ENCODE measurements at regions not wholly inside any gene's neighbourhood (a gene's known extent, or its start where the extent isn't known, plus 50 kb on each side); places are given as distances from the start of the nearest gene placed in this dataset.
A peak's percentile ranks its signal among the peaks of the same experiment; 100 is the strongest.

DNA sequence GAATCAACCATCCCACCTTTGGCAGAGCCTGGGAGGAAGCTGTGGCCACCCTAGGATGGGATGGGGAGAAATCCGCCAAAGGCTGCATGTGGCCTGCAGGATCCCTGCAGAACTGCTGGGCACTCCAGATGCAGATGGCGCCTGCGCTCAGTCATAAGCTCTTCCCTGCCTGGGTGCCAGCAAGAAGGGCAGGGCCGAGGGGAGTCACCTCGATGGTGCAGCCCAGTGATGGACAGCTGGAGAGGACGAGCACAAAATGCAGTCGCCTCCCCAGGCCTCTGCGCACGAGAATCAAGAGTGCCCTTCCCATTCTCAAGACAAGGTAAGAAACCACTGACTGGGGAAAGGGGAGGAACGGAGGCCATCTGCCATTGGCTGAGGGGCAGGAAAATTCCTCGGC is 693.6 kb downstream of the TBC1D22A start:
- H3K9ac ChIP-seq (ENCODE audit: low read length): no peak overlapping the region
- no peak overlapping the region for H3K4me3 ChIP-seq (ENCODE audit: low read length)
- H3K9me2 ChIP-seq (replicated peaks; ENCODE audit: insufficient read depth, low read length): no peaks in the 10 kb centered on the region
- H3K36me3 ChIP-seq (ENCODE audit: insufficient read depth, low read length): no peaks in the 10 kb centered on the region
- H3K27ac ChIP-seq (ENCODE audit: low read length): no peak overlapping the region
- no peaks in the 10 kb centered on the region for H3K79me2 ChIP-seq (ENCODE audit: low read length)
- no peaks in the 10 kb centered on the region for H3K27me3 ChIP-seq (ENCODE audit: low read length)
- no peak for DNase-seq
- no peaks in the 10 kb centered on the region for H3K4me1 ChIP-seq (ENCODE audit: low read length)
- no peak overlapping the region for H3K4me2 ChIP-seq (ENCODE audit: low read depth, low read length, poor library complexity, severe bottlenecking)
- peaks cover 6% of the 10 kb centered on the region; the same call in 1 of the 2 replicates for H3K9me3 ChIP-seq (ENCODE audit: low read length)
- no peaks in the 10 kb centered on the region for H4K20me1 ChIP-seq (ENCODE audit: insufficient read depth, low read depth, low read length)
- no peak overlapping the region for H2AFZ ChIP-seq (ENCODE audit: low read length)

DNA sequence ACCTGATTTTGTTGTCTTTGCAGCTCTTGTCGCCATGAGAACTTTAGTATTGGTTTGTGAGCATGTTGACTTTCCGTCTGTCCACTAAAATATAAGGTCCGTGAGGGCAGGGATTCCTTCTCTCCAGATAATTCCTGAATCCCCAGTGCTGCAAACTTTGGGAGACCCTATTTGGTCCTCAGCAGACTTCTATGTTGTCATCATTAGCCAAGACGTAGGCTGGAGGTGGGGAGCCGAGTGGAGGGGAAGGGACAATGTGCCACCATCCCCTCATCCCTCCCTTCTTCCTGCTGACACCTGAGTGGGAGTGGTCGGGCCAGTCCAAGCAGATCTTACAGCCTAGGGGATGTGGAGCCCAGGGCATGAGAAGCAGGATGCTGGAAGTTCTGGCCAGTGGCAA is 690.6 kb downstream of the TBC1D22A start:
- peaks cover 6% of the 10 kb centered on the region; the same call in 1 of the 2 replicates for H3K9me3 ChIP-seq (ENCODE audit: low read length)
- no peaks in the 10 kb centered on the region for H3K36me3 ChIP-seq (ENCODE audit: insufficient read depth, low read length)
- no peaks in the 10 kb centered on the region for H3K79me2 ChIP-seq (ENCODE audit: low read length)

DNA sequence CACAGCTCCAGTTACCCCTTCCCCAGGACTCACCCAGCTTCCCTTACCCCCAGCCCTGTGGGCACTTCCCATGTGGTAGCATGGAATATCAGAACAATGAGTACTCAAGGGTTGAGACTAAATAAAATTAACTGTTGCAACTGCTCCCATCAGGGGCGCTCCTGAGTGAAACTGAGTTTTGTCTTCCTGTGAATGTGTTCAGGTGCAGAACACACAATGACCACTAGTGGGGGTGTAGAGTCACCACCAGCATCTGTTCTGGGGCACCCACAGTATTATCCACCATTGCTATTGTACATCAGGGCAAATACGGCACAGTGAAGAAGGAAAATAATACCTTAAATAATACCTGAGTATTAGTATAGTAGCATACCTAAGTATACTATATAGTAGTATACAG is 689.7 kb downstream of the TBC1D22A start:
- Histone ChIP-seq H3K4me1 (ENCODE audit: low read length) (no peaks in the 10 kb centered on the region), H3K79me2 (ENCODE audit: low read length) (no peaks in the 10 kb centered on the region), H3K9ac (ENCODE audit: low read length) (no peak overlapping the region), H3K27ac (ENCODE audit: low read length) (no peak overlapping the region), H2AFZ (ENCODE audit: low read length) (no peak overlapping the region), H3K36me3 (ENCODE audit: insufficient read depth, low read length) (no peaks in the 10 kb centered on the region), H3K4me2 (ENCODE audit: low read depth, low read length, poor library complexity, severe bottlenecking) (no peak overlapping the region), H3K9me2 (replicated peaks; ENCODE audit: insufficient read depth, low read length) (no peaks in the 10 kb centered on the region), H3K9me3 (ENCODE audit: low read length) (peaks cover 6% of the 10 kb centered on the region; the same call in 1 of the 2 replicates), H4K20me1 (ENCODE audit: insufficient read depth, low read depth, low read length) (no peaks in the 10 kb centered on the region), H3K27me3 (ENCODE audit: low read length) (no peaks in the 10 kb centered on the region), H3K4me3 (ENCODE audit: low read length) (no peak overlapping the region)
- DNase-seq: peak; percentile 87

More for the DNA sequence above, 690.6 kb downstream of the TBC1D22A start:
- no peak overlapping the region for H3K9ac ChIP-seq (ENCODE audit: low read length)
- H2AFZ ChIP-seq (ENCODE audit: low read length): no peak overlapping the region
- H3K27ac ChIP-seq (ENCODE audit: low read length): no peak overlapping the region
- H4K20me1 ChIP-seq (ENCODE audit: insufficient read depth, low read depth, low read length): no peaks in the 10 kb centered on the region
- DNase-seq: no peak
- no peak overlapping the region for H3K4me2 ChIP-seq (ENCODE audit: low read depth, low read length, poor library complexity, severe bottlenecking)
- H3K4me1 ChIP-seq (ENCODE audit: low read length): no peaks in the 10 kb centered on the region
- no peaks in the 10 kb centered on the region for H3K9me2 ChIP-seq (replicated peaks; ENCODE audit: insufficient read depth, low read length)
- H3K4me3 ChIP-seq (ENCODE audit: low read length): no peak overlapping the region
- no peaks in the 10 kb centered on the region for H3K27me3 ChIP-seq (ENCODE audit: low read length)

DNA sequence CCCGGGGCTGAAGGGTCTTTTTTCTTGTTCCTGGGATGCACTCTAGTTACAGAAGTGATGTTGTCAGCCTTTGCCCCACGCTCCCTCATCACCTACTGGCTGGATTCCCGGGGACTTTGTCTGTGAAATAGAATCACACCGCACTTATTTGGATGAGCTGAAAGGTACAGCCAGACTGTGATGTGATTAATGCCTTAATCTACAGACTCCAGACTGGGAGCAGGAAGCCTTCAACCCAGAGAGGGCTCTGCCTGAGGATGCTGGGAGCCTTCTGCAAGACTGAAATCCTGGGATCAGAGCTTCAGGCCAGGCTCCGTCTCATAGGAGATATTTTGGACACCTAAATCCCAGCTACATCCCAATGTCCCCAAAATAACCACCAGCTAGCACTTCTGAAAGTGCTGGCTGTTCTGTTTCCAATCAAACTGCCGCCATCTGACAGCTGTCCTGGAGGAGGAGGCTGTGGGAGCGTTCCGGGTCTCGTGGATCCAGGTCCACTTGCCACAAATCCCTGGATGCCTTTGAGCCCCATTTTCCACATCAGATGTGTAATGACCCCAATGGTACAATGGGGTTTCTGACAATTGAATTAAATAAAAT is 688.5 kb downstream of the TBC1D22A start:
- Histone ChIP-seq H3K79me2 (ENCODE audit: low read length) (no peaks in the 10 kb centered on the region), H4K20me1 (ENCODE audit: insufficient read depth, low read depth, low read length) (no peaks in the 10 kb centered on the region), H3K9me3 (ENCODE audit: low read length) (peaks cover 6% of the 10 kb centered on the region; the same call in 1 of the 2 replicates), H3K9ac (ENCODE audit: low read length) (no peak overlapping the region), H3K9me2 (replicated peaks; ENCODE audit: insufficient read depth, low read length) (no peaks in the 10 kb centered on the region), H3K4me2 (ENCODE audit: low read depth, low read length, poor library complexity, severe bottlenecking) (no peak overlapping the region), H3K27ac (ENCODE audit: low read length) (no peak overlapping the region), H3K27me3 (ENCODE audit: low read length) (no peaks in the 10 kb centered on the region), H3K4me1 (ENCODE audit: low read length) (no peaks in the 10 kb centered on the region), H3K4me3 (ENCODE audit: low read length) (no peak overlapping the region), H3K36me3 (ENCODE audit: insufficient read depth, low read length) (no peaks in the 10 kb centered on the region), H2AFZ (ENCODE audit: low read length) (no peak overlapping the region)
- DNase-seq: no peak

DNA sequence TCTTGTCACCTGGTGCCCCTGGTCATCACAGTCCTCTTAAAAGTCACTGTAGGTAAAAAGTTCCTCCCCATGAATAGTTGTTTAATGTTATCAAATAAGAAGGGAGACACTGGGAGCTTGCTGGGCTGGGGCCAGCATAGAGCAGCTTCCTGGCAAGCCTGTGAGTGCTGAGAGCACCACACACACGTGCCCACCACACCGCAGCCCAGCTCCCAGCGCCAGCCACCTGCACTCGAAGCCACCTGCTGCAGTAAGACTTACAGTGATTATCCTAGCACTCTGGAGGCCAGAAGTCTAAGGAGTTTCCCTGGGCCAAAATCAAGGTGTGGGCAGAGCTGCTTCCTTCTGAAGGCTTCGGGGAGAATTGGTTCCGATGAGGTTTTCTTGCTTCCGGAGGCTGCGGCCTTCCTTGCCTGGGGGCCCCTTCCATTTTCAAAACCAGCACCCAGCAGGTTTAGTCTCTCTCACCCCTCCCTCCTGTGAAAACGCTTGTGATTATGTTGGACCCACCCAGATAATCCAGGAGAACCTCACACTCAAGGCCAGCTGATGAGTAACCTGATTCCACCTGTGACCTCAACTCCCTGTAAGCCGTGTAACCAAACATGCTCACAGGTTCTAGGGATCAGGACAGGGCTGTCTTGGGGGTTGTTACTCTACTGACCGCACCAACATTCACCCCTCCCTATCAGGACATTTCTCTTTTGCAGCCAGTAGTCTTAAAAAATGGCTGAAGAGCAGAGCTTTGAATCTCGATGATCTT is 687.2 kb downstream of the TBC1D22A start:
- no peak overlapping the region for H3K9ac ChIP-seq (ENCODE audit: low read length)
- no peaks in the 10 kb centered on the region for H3K9me2 ChIP-seq (replicated peaks; ENCODE audit: insufficient read depth, low read length)
- H3K9me3 ChIP-seq (ENCODE audit: low read length): peaks cover 6% of the 10 kb centered on the region; the same call in 1 of the 2 replicates
- no peak for DNase-seq
- no peaks in the 10 kb centered on the region for H3K27me3 ChIP-seq (ENCODE audit: low read length)
- no peak overlapping the region for H3K4me3 ChIP-seq (ENCODE audit: low read length)
- H2AFZ ChIP-seq (ENCODE audit: low read length): no peak overlapping the region
- H3K4me2 ChIP-seq (ENCODE audit: low read depth, low read length, poor library complexity, severe bottlenecking): no peak overlapping the region
- no peaks in the 10 kb centered on the region for H3K79me2 ChIP-seq (ENCODE audit: low read length)
- no peaks in the 10 kb centered on the region for H4K20me1 ChIP-seq (ENCODE audit: insufficient read depth, low read depth, low read length)
- H3K36me3 ChIP-seq (ENCODE audit: insufficient read depth, low read length): no peaks in the 10 kb centered on the region
- no peak overlapping the region for H3K27ac ChIP-seq (ENCODE audit: low read length)
- H3K4me1 ChIP-seq (ENCODE audit: low read length): no peaks in the 10 kb centered on the region

DNA sequence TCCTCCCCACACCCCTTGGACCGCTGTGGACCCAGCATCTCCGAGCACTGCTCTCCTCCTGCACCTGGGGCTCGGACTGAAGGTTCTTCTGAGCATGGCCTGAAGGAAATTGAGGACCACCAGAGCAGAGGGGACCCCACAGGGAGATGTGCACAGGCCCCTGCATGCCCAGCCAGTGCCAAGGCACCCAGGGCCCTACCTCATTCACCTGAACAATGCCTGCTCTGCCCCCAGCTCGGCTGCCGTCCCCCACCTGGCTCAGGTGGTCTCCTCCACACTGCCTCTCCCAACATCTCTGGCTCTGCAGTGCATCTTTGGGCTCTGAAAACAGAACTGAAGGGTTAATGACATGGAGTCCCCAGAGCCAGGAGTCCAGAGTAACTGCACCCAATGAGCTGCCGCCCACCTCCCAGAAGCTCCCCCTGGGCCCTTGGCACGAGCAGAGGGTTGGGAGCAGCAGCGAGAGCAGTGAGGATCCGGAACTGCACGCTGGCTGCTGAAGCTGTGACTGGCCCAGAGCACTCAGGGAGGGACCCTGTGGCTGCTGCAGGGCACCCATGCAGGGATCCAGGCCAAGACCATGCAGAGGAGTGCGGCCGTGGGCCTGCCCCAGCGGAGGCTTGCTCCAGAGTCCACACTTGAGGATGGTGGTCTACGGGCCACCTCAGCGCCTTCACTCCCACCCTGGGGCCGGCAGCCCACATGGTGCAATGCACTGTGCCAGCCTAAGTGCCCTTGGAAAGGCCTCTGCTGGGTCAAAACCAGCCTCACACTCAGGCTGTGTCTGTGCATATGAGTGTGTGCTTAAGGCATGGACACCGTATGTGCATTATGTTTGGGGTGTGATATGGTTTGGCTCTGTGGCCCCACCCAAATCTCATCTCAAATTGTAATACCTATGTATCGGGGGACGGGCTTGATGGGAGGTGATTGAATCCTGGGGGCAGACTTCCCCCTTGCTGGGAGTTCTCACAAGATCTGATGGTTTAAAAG is 686.1 kb downstream of the TBC1D22A start:
- no peak overlapping the region for H3K9ac ChIP-seq (ENCODE audit: low read length)
- H3K36me3 ChIP-seq (ENCODE audit: insufficient read depth, low read length): no peaks in the 10 kb centered on the region
- no peaks in the 10 kb centered on the region for H3K79me2 ChIP-seq (ENCODE audit: low read length)
- no peaks in the 10 kb centered on the region for H3K9me3 ChIP-seq (ENCODE audit: low read length)
- no peaks in the 10 kb centered on the region for H3K27me3 ChIP-seq (ENCODE audit: low read length)
- H3K4me3 ChIP-seq (ENCODE audit: low read length): no peak overlapping the region
- H3K27ac ChIP-seq (ENCODE audit: low read length): no peak overlapping the region
- H2AFZ ChIP-seq (ENCODE audit: low read length): no peak overlapping the region
- no peaks in the 10 kb centered on the region for H3K9me2 ChIP-seq (replicated peaks; ENCODE audit: insufficient read depth, low read length)
- H3K4me2 ChIP-seq (ENCODE audit: low read depth, low read length, poor library complexity, severe bottlenecking): no peak overlapping the region
- no peak for DNase-seq
- no peaks in the 10 kb centered on the region for H4K20me1 ChIP-seq (ENCODE audit: insufficient read depth, low read depth, low read length)
- H3K4me1 ChIP-seq (ENCODE audit: low read length): no peaks in the 10 kb centered on the region

DNA sequence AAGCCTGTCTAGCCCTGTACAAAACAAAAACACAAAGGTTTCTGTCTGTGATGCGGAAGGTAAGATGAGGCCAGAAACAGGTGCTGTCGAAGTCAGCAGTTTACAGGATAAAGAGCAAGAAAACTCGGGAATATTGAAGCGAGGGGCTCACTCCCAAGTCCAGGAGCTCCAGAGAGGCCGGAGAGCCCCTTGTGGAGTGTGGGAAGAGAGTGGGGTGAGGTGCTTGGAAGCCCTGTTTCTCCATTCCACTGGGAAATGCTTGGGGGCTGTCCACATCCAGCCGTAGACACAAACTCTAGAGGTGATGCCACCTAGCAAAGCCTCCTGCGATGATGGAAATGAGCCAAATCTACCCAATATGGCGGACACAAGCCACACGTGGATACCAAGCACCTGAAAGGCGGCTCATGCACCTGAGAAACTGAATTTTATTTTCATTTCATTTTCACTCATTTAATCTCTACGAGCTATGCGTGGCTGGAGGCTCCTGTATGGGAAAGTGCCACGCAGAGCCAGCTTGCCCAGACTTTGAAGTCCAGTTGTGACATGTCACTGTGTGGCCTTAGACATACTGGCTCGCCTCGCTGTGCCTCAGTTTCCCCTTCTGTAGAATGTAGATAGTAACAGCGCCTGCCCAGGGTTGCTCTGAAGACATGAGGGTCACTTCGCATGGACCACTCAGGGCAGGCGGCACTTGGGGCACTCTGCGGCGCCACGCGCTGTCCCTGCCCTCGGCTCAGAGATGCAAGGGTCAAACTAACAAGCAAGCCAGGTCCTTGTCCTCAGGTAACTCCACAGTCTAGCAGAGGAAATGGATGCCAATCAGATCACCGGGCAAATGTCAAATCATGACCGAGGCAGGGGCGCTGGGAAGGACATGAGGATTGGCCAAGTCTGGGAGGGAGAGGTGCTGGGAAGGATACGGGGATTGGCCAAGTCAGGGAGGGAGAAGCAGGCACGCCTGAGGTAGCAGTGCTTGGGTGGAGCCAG is 684.7 kb downstream of the TBC1D22A start:
- no peaks in the 10 kb centered on the region for H3K79me2 ChIP-seq (ENCODE audit: low read length)
- H3K4me3 ChIP-seq (ENCODE audit: low read length): no peak overlapping the region
- no peak overlapping the region for H3K9ac ChIP-seq (ENCODE audit: low read length)
- H3K4me1 ChIP-seq (ENCODE audit: low read length): no peaks in the 10 kb centered on the region
- peaks cover 4% of the 10 kb centered on the region; the same call in 1 of the 2 replicates for H3K9me3 ChIP-seq (ENCODE audit: low read length)
- H3K9me2 ChIP-seq (replicated peaks; ENCODE audit: insufficient read depth, low read length): no peaks in the 10 kb centered on the region
- no peak overlapping the region for H2AFZ ChIP-seq (ENCODE audit: low read length)
- no peaks in the 10 kb centered on the region for H3K36me3 ChIP-seq (ENCODE audit: insufficient read depth, low read length)
- no peaks in the 10 kb centered on the region for H4K20me1 ChIP-seq (ENCODE audit: insufficient read depth, low read depth, low read length)
- no peak overlapping the region for H3K27ac ChIP-seq (ENCODE audit: low read length)
- H3K4me2 ChIP-seq (ENCODE audit: low read depth, low read length, poor library complexity, severe bottlenecking): no peak overlapping the region
- no peaks in the 10 kb centered on the region for H3K27me3 ChIP-seq (ENCODE audit: low read length)
- no peak for DNase-seq

All from Karpas-422 (cell line).